ENCODE measurements at regions not wholly inside any gene's neighbourhood (a gene's known extent, or its start where the extent isn't known, plus 50 kb on each side); places are given as distances from the start of the nearest gene placed in this dataset.
"Not testable (repeated sequence)": the region's sequence is repeated elsewhere in the genome, so short reads cannot be mapped to it uniquely, and the experiment has no call there.

- DNase-seq: no peak
Measured at GRCh38 chr11:69220561-69221051, 64.9 kb downstream of the SMIM38 start.

GRCh38 chr11:69221086-69221485 lies 65.4 kb downstream of the SMIM38 start:
- no peak for DNase-seq

- DNase-seq: not testable (repeated sequence)
Measured at GRCh38 chr11:69221636-69222035, 65.9 kb downstream of the SMIM38 start.

GRCh38 chr11:69227271-69227670 lies 66.7 kb upstream of the MYEOV start:
- DNase-seq: no peak

GRCh38 chr11:69229511-69229910 lies 64.4 kb upstream of the MYEOV start:
- DNase-seq: no peak

- no peak for DNase-seq
Measured at GRCh38 chr11:69230856-69231425, 63.0 kb upstream of the MYEOV start.

GRCh38 chr11:69231466-69232018 lies 62.4 kb upstream of the MYEOV start:
- DNase-seq: no peak

GRCh38 chr11:69232821-69233743 lies 60.9 kb upstream of the MYEOV start:
- DNase-seq: no peak

- no peak for DNase-seq
Measured at GRCh38 chr11:69233744-69234570, 60.0 kb upstream of the MYEOV start.

- DNase-seq: no peak
Measured at GRCh38 chr11:69234740-69235710, 58.9 kb upstream of the MYEOV start.

- DNase-seq: no peak
Measured at GRCh38 chr11:69238573-69239351, 55.2 kb upstream of the MYEOV start.

GRCh38 chr11:69239641-69240040 lies 54.3 kb upstream of the MYEOV start:
- DNase-seq: no peak

- no peak for DNase-seq
Measured at GRCh38 chr11:69240332-69241074, 53.5 kb upstream of the MYEOV start.

- DNase-seq: no peak
Measured at GRCh38 chr11:69241075-69241740, 52.7 kb upstream of the MYEOV start.

GRCh38 chr11:69241844-69242243 lies 52.1 kb upstream of the MYEOV start:
- DNase-seq: no peak

GRCh38 chr11:69242266-69242920 lies 51.6 kb upstream of the MYEOV start:
- DNase-seq: no peak

GRCh38 chr11:69243496-69244200 lies 50.3 kb upstream of the MYEOV start:
- no peak for DNase-seq

Data from NCI-H1417 (cell line).